Liver (tissue), 8 donors: ENCODE measurements at regions not wholly inside any gene's neighbourhood (a gene's known extent, or its start where the extent isn't known, plus 50 kb on each side); places are given as distances from the start of the nearest gene placed in this dataset.

ENCODE experiments used
- DNase-seq: peaks from one replicate; pipeline ENCODE4 v3.0.0-alpha.2; 2017; ENCODE audit warnings: low spot score
- H3K27ac ChIP-seq, 2 donors: one replicate each; pipeline ENCODE4 v1.7.0; 2013; ENCODE audit warnings: inconsistent platforms in 2 of 2, low read length in 2 of 2, control low read depth in 1 of 2, low read depth in 1 of 2, mild to moderate bottlenecking in 1 of 2
- H3K27me3 ChIP-seq, 4 donors: one replicate each; pipeline versions ENCODE4 v1.6.1 to v1.7.0; 2013; ENCODE audit warnings: low read length in 3 of 4, inconsistent platforms in 1 of 4, mild to moderate bottlenecking in 1 of 4, moderate library complexity in 1 of 4; ENCODE audit not compliant: control insufficient read depth in 4 of 4, insufficient read depth in 4 of 4
- H3K36me3 ChIP-seq, 4 donors: one replicate each; pipeline versions ENCODE4 v1.6.1 to v1.7.0; 2013; ENCODE audit warnings: low read length in 3 of 4, mild to moderate bottlenecking in 3 of 4, low read depth in 1 of 4, moderate library complexity in 1 of 4; ENCODE audit not compliant: control insufficient read depth in 4 of 4, insufficient read depth in 3 of 4
- H3K4me1 ChIP-seq, 4 donors: one replicate each; pipeline versions ENCODE4 v1.6.1 to v1.7.0; 2013; ENCODE audit warnings: low read length in 3 of 4, mild to moderate bottlenecking in 3 of 4, moderate library complexity in 1 of 4; ENCODE audit not compliant: control insufficient read depth in 4 of 4, insufficient read depth in 4 of 4
- H3K4me3 ChIP-seq, 3 donors: one replicate each; pipeline versions ENCODE4 v1.6.1 to v1.7.0; 2013; ENCODE audit warnings: low read length in 3 of 3, control low read depth in 1 of 3, low read depth in 1 of 3, mild to moderate bottlenecking in 1 of 3
- H3K9ac ChIP-seq, 2 donors: one replicate each; pipeline ENCODE4 v1.7.0; 2013; ENCODE audit warnings: low read length in 2 of 2, mild to moderate bottlenecking in 2 of 2, moderate library complexity in 2 of 2, control low read depth in 1 of 2, low read depth in 1 of 2
- H3K9me3 ChIP-seq, 4 donors: one replicate each; pipeline versions ENCODE4 v1.6.1 to v1.7.0; 2013; ENCODE audit warnings: low read length in 3 of 4; ENCODE audit not compliant: control insufficient read depth in 4 of 4
- ATF3 ChIP-seq: IDR thresholded peaks from 2 replicates; pipeline ENCODE4 v1.6.1; 2016; ENCODE audit warnings: antibody characterized with exemption
- CTCF ChIP-seq: fragments of 150-350 bp; IDR thresholded peaks from 2 replicates; pipeline ENCODE4 v1.5.1; 2017; ENCODE audit warnings: improper control_type of control experiment, low read depth, low read length; ENCODE audit not compliant: missing input control
- EGR1 ChIP-seq, 2 donors: IDR thresholded peaks; 2 replicates each; pipeline ENCODE4 v1.6.1; 2016 to 2018; ENCODE audit warnings: antibody characterized with exemption in 2 of 2, low read depth in 2 of 2
- FOXA1 ChIP-seq: IDR thresholded peaks from 2 replicates; pipeline ENCODE4 v1.6.1; 2016; ENCODE audit warnings: antibody characterized with exemption
- FOXA2 ChIP-seq: IDR thresholded peaks from 2 replicates; pipeline ENCODE4 v1.6.1; 2016; ENCODE audit warnings: antibody characterized with exemption
- GABPA ChIP-seq, 2 donors: IDR thresholded peaks in 1 of 2; conservative IDR thresholded peaks in 1 of 2; 2 replicates each; pipeline ENCODE4 v1.6.1; 2016; ENCODE audit warnings: antibody characterized with exemption in 2 of 2, mild to moderate bottlenecking in 1 of 2, moderate library complexity in 1 of 2
- HNF4A ChIP-seq, 2 donors: conservative IDR thresholded peaks; 2 replicates each; pipeline ENCODE4 v1.6.1; 2016; ENCODE audit warnings: antibody characterized with exemption in 2 of 2, mild to moderate bottlenecking in 2 of 2
- HNF4G ChIP-seq: IDR thresholded peaks from 2 replicates; pipeline ENCODE4 v1.6.1; 2016; ENCODE audit warnings: antibody characterized with exemption
- JUND ChIP-seq, 2 donors: IDR thresholded peaks; 2 replicates each; pipeline ENCODE4 v1.6.1; 2016; ENCODE audit warnings: antibody characterized with exemption in 2 of 2
- MAX ChIP-seq: IDR thresholded peaks from 2 replicates; pipeline ENCODE4 v1.6.1; 2016; ENCODE audit warnings: antibody characterized with exemption
- NR2F2 ChIP-seq: IDR thresholded peaks from 2 replicates; pipeline ENCODE4 v1.6.1; 2016; ENCODE audit warnings: antibody characterized with exemption
- RAD21 ChIP-seq, 2 donors: IDR thresholded peaks; 2 replicates each; pipeline ENCODE4 v1.6.1; 2016; ENCODE audit warnings: antibody characterized with exemption in 2 of 2, mild to moderate bottlenecking in 2 of 2
- RXRA ChIP-seq, 2 donors: IDR thresholded peaks; 2 replicates each; pipeline ENCODE4 v1.6.1; 2017 to 2018; ENCODE audit warnings: antibody characterized with exemption in 2 of 2, mild to moderate bottlenecking in 1 of 2
- SP1 ChIP-seq: IDR thresholded peaks from 2 replicates; pipeline ENCODE4 v1.6.1; 2018; ENCODE audit warnings: antibody characterized with exemption, mild to moderate bottlenecking
- TAF1 ChIP-seq: conservative IDR thresholded peaks from 2 replicates; pipeline ENCODE4 v1.6.1; 2016; ENCODE audit warnings: antibody characterized with exemption, mild to moderate bottlenecking
- YY1 ChIP-seq: IDR thresholded peaks from 2 replicates; pipeline ENCODE4 v1.6.1; 2016; ENCODE audit warnings: antibody characterized with exemption, mild to moderate bottlenecking
- WGBS: extraction: QIAGEN DNeasy Blood & Tissue Kit; methylation state at CpG from one replicate; pipeline ENCODE4 v1.1.7; 2013; 5-methylcytosine and 5-hydroxymethylcytosine counted together
- TF ChIP-seq, protein P1 (sequence below): IDR thresholded peaks from 2 replicates; pipeline ENCODE4 v1.6.1; 2016; ENCODE audit warnings: antibody characterized with exemption
- TF ChIP-seq, protein P2 (sequence below): IDR thresholded peaks from 2 replicates; pipeline ENCODE4 v1.6.1; 2016; ENCODE audit warnings: antibody characterized with exemption, mild to moderate bottlenecking
- donor health status: healthy.
- donor health status: healthy.
- donor health status: healthy.
- donor health status: healthy.
- donor health status: healthy.

DNA sequence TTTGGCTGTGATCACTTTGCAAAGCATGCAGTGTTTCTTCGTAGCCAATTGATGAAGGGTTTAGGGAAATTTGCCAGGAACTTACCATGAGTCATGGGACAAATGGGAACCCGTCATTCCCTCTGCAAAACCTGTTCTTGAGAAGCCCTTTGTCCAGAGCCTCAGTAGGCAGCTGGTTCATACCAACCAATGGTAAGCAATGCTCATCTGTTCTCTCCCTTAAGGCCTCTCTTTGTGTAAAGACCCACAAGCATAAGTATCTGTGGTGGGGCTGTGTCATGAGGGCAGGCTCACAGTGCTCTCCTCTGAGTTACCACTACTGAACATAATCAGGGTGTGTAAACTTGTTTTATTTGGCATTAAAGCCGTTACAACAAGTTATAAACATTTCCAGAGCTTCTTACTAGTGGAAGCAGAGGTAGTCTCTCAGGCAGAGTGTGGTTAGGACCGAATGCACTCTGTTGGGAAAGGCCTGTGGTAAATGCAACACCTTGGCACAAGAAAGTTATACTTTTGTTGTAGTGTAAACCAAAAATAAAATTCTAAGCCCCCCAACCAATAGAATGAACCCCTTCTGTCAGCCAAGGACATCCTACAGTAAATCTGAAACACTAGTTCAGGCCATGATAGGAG is 119.8 kb downstream of the SINHCAF start:
- H3K9me3 ChIP-seq, result no peaks in the 10 kb centered on the region
- no peak overlapping the region for H3K27ac ChIP-seq
- 76% methylated on average over 4 of the region's 4 CpGs for WGBS
- no peaks in the 10 kb centered on the region for H3K36me3 ChIP-seq
- no peaks in the 10 kb centered on the region for H3K4me1 ChIP-seq
- H3K27me3 ChIP-seq, result no peaks in the 10 kb centered on the region
- DNase-seq, result no peak
- no peak overlapping the region for H3K9ac ChIP-seq
- TF ChIP-seq FOXA2 (no peak), YY1 (no peak), RAD21 (IDR thresholded peaks at IDR 0.05) (no peak), EGR1 (IDR thresholded peaks at IDR 0.05; ENCODE audit: low read depth in 2 of 2) (no peak), HNF4A (conservative IDR thresholded peaks at IDR 0.05) (no peak), ATF3 (no peak), HNF4G (no peak), TAF1 (no peak), MAX (no peak), GABPA (IDR thresholded peaks at IDR 0.05 in 1 of 2, conservative IDR thresholded peaks at IDR 0.05 in 1 of 2) (no peak), NR2F2 (no peak), FOXA1 (no peak), JUND (IDR thresholded peaks at IDR 0.05) (no peak), SP1 (no peak), CTCF (no peak), RXRA (IDR thresholded peaks at IDR 0.05) (no peak)
- TF ChIP-seq, protein P1, sequence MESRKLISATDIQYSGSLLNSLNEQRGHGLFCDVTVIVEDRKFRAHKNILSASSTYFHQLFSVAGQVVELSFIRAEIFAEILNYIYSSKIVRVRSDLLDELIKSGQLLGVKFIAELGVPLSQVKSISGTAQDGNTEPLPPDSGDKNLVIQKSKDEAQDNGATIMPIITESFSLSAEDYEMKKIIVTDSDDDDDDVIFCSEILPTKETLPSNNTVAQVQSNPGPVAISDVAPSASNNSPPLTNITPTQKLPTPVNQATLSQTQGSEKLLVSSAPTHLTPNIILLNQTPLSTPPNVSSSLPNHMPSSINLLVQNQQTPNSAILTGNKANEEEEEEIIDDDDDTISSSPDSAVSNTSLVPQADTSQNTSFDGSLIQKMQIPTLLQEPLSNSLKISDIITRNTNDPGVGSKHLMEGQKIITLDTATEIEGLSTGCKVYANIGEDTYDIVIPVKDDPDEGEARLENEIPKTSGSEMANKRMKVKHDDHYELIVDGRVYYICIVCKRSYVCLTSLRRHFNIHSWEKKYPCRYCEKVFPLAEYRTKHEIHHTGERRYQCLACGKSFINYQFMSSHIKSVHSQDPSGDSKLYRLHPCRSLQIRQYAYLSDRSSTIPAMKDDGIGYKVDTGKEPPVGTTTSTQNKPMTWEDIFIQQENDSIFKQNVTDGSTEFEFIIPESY, result no peak
- TF ChIP-seq, protein P2, sequence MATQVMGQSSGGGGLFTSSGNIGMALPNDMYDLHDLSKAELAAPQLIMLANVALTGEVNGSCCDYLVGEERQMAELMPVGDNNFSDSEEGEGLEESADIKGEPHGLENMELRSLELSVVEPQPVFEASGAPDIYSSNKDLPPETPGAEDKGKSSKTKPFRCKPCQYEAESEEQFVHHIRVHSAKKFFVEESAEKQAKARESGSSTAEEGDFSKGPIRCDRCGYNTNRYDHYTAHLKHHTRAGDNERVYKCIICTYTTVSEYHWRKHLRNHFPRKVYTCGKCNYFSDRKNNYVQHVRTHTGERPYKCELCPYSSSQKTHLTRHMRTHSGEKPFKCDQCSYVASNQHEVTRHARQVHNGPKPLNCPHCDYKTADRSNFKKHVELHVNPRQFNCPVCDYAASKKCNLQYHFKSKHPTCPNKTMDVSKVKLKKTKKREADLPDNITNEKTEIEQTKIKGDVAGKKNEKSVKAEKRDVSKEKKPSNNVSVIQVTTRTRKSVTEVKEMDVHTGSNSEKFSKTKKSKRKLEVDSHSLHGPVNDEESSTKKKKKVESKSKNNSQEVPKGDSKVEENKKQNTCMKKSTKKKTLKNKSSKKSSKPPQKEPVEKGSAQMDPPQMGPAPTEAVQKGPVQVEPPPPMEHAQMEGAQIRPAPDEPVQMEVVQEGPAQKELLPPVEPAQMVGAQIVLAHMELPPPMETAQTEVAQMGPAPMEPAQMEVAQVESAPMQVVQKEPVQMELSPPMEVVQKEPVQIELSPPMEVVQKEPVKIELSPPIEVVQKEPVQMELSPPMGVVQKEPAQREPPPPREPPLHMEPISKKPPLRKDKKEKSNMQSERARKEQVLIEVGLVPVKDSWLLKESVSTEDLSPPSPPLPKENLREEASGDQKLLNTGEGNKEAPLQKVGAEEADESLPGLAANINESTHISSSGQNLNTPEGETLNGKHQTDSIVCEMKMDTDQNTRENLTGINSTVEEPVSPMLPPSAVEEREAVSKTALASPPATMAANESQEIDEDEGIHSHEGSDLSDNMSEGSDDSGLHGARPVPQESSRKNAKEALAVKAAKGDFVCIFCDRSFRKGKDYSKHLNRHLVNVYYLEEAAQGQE, result no peak
- H3K4me3 ChIP-seq, result no peak overlapping the region
